GM19372 (cell line): ENCODE measurements at regions not wholly inside any gene's neighbourhood (a gene's known extent, or its start where the extent isn't known, plus 50 kb on each side); places are given as distances from the start of the nearest gene placed in this dataset.

ENCODE experiments used
- ATAC-seq: cut with Tn5 transposase; IDR thresholded peaks from one replicate; pipeline ENCODE4 v1.9.1; 2021; ENCODE audit warnings: mild to moderate bottlenecking, low read depth, moderate library complexity; ENCODE audit not compliant: unreplicated experiment

DNA sequence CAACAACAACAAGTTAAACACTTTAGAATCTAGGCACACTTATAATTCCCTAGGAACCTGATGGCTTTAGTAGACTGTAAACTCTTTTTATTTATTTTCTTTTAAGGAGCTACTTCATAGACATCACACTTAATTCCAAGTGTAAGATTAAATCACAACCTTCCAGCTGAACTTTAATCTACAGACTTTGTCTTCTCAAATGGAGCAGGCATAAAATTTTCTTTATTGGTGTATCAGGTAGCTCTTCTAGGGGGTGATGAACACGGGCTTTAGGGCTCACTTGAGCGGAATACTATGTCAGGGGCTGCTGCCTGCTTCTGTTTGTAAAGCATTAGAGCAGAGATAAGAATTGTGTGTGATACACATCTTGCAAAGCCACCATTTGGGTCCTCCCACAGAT, 525.8 kb upstream of the FAT3 start:
- no peak for ATAC-seq

DNA sequence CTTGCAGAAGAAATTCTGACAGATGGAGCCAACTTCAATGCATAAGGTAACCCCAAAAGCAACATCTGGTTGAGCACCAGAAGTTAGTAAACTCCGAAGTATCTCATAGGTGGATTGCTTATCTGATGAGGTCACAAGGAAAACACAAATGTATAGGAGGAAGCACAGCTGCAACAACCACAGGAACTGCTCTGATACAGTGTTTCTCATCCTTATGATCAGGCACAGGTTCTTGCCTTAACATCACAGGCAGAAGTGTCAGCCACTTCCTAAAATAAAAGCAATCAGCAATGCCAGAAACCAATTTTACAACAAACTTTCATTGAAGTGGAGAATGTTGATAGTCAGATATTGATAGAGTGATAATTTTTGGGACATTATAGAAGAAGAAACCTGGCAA, 530.3 kb upstream of the FAT3 start:
- ATAC-seq, result no peak

DNA sequence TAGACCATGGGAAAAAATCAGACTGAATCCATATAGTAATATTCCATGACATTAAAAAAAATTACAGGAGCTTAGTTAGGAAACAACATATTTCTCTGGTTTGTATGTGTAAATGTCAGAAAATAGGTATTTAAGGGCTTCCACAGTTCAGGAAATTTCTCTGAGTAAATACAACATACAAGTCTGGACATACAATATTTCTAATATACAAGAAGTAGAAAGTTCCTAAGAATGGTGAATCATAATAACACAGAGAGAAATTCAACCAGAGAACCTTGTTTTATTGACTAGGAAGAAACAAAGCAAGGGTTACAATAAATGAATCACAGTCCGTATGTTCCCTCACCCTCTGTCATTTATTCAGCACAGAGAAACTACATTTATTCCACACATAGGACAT, 532.7 kb upstream of the FAT3 start:
- ATAC-seq, result no peak

DNA sequence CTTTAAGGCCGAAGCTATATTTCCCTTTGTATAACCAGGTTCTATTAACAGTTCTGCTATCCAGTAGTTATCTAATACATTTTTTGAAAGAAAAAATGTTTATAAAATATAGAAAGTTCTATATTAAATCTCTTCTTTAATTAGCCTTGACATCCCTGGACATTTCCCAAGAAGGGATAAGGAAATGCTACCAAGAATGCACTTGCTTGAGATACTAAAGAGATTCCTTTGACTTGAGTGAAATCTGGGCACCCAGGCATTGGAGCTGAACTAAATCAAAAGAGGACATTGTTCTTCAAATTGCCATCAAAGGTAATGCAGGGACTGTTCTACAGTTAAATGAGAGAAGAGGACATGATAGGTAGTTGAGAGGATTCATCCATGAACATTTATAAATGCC, 535.9 kb upstream of the FAT3 start:
- ATAC-seq, result no peak

DNA sequence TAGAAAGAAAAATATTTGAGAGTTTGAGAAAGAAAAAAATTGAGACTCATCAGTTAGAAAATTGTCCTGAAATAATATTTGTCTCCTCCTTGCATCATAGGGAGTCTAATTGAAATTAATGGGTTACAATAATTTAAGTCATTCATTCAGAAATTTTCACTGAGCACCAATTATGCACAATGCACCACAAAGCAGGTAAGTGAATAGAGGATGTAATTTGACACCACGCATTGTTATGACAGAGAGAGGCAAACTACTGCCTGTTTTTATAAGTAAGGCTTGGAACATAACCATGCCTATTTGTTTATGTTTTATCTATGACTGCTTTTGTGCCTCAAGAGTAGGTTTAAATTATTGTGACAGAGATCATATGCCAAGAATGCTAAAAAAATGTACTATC, 537.9 kb upstream of the FAT3 start:
- ATAC-seq, result no peak

DNA sequence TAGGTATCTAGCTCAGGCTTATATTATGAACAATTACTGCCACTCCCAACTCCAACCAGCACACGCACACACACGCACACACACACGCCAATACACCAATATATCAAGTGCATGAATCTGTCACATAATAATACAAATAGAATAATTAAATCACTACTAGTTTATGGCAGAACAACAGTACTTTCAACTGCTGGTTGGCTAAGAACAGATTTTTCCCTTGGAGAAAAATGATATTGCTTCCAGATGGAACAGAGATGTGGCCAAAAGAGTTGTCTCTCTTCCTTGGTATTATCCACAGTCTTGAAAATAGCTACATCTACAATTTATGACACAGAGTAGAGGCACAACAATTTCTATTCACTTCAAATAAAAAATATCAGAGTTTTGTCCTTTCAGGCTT, 538.3 kb upstream of the FAT3 start:
- no peak for ATAC-seq

DNA sequence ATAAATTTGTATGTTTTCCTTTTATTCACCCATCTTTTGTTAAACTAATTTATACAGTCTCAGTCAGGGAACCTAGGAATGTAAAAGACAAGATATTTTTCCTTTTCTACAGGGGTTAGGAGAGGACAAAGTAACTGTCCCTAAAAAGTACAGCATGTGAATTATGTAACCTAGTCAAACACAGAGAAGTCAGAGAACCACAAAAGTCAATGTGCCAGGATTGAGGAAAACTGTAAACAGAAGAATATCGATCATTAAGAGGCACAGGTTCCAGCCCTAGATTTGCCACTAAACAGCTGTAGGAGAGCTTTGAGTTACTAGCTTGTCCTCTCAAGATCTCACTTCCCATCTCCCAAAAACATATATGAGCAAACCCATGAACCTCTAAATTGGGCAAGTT, 550.9 kb upstream of the FAT3 start:
- no peak for ATAC-seq

DNA sequence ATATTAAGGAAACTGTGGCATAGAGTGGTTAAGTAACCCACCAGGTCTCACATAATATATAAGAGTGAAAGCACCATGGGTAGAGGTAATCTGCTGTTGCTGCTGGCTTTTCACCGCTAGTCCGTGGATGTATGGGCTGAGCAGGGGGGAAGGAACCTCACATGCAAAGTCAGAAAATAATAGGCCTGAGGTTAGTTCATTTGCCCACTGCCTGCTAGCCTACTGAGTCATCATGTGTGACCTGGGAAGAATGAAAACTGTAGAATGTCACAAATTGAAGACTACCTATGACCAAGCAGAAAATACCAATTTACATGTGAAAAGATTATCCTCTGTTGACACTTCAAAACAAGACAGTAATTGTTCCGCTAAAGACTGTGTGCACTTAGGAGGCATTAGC, 560.1 kb upstream of the FAT3 start:
- ATAC-seq, result no peak

DNA sequence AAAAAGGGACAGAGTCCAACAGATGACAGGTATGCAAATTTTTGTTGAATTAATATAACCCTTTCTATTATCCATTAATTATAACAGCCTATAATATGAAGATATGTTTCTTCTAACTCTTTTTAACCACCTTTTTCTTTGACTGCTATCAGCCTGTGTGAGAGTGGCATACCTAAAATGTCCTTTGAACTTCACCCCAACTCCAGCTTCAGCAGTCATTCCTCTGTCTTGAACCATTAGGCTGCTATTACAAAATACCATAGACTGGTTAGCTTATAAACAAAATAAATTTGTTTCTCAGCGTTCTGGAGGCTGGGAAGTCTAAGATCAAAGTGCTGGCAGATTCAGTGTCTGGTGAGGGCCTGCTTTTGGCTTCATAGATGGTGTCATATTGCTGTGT, 564.6 kb upstream of the FAT3 start:
- ATAC-seq, result no peak

DNA sequence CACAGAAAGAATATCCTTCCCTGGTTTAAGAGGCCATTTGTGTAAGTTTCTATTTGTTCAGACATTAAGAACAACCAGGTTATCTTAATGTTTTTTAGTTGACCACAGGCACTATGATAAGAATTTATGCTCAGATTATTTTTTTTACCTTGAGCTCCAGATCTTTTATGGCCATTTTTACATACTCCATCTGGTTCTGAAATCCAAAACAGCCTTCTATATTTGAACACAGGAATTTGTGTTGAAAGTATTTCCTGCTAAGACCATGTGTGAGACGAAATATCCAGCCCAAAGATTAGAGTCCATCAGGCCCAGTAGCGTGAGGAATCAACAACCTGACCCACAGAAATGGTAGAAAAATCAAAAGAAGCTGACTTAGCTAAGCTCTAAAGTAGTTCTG, 569.9 kb upstream of the FAT3 start:
- ATAC-seq, result no peak

DNA sequence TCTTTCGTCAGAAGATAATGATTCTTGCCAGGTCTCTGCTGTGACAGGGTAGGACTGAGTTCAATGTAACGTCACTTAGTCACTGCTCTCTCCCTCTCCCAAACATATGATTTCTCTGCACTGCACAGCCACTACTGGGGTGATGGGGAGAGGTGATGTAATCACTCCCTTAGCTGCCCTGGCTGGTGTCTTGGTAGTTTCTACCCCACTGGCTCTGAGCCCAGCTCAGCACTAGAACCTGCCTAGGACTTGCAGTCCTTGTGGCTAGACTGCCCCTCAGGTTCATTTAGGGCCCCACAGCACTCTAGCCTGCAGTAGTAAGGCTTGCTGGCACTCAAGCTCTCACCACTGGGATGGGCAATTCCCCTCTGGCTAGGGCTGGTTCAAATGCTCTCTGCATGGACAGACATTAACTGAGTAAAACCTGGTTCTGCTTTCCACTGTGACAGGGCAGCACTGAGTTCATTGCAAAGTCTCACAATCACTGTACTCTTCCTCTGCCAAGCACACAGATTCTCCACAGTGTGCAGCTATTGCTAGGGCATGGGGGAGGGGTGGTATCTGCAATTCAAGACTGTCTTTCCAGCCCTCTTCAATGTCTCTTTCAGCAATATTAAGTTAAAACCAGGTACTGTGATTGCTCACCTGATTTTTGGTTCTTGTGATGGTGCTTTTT, 571.4 kb upstream of the FAT3 start:
- no peak for ATAC-seq

DNA sequence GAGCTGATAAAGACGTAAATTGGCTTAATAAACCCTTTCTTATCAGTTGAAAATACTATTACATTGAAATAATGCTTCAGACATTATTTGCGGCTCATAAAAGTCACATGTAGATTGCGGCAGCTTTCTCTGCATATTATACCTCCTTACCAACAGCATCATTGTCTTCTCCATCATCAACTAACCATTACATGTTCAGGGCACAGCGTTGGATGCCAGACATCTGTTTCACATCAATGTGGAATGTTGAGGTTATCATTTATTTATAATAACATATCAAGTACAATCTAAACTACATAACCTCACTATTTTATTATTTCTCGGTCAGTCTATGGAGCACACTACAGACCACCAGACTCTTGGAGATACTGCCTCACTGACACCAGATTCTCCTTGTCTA, 573.8 kb upstream of the FAT3 start:
- no peak for ATAC-seq

DNA sequence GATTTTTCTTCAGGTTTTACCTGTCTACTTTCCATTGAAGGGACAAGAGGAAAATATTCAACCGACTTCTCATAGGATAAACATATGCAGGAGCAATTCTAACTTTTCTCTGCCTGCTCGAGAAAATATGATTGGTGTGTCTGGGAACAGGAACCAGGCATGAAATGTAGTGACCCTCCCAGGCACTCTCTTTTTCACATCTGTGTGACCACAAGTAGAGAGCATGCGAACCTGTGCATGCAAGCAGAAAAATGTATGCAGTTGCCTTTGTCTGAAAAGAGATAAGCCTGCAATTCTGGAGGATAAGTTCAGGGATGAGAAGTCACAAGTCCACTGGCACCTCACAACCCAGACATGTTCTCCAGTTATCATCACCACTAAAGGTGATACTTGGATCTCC, 583.5 kb upstream of the FAT3 start:
- no peak for ATAC-seq

DNA sequence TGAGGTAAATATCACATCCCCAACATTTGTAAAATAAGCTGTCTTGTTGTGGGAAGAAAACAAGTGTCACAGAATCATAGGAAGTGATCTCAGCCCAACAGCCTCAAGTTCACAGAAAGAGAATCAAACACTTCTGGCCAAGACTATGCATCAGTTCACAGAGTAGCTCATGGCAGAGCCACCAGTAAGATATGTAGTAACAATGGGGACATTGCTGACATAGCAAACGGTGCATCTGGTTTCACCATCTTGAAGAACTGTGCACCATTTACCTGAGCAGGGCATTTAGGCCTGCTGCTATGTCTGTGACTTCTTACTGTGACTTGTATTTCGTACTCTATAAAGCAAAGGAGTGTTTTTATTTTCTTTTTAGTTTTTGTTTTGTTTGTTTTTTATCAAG, 585.3 kb upstream of the FAT3 start:
- no peak for ATAC-seq

DNA sequence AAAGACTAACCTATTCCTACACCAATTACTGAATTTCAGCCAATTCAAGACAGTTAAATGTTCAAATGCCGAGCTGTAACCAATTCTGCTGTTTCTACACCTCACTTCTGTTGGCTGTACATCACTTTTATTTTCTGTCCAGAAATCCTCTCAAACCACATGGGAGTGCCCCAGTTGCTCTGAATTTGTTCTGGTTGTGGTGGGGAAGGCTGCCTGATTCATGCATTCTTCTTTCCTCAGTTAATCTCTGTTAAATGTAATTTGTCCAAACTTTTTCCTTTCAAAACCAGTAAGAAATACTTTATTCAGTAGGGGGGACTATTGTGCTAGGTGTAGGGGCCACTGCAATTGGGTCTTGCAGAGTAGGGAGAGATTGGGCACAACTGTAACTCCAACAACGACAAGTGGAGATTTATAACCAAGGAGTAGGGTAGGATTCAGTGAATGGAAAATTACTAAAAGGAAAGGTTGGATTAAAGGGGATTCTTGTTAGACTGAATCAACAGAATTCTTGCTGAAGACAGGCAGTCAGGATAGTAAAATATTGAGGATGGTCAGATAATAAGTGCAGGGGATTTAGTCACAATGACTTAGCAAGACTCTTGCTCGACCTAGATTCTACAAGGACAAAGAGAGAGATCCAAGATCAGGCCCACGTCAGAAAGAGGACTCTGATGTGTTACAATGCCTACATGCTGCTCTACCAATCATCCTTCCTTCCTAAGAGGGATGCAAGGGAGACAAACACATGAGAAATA, 593.5 kb upstream of the FAT3 start:
- ATAC-seq, result no peak

DNA sequence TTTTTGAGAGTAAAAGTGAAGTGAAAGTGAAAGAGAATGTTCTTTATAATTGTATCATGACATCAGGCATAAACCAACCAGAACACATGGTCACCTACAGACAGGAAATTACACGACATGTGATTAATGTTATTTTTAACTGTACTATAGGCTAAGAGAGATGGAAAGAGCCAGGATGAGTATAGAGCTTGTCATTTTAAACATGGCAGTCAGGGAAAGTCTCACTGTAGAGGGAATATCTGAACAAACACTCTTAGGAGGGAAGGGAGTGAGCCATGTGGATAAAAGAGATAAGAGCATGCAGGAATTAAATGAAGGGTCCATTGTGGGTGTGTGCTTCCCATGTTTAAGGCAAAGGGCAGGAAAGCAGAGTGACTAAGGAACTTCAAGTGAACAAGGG, 599.1 kb upstream of the FAT3 start:
- ATAC-seq, result no peak

DNA sequence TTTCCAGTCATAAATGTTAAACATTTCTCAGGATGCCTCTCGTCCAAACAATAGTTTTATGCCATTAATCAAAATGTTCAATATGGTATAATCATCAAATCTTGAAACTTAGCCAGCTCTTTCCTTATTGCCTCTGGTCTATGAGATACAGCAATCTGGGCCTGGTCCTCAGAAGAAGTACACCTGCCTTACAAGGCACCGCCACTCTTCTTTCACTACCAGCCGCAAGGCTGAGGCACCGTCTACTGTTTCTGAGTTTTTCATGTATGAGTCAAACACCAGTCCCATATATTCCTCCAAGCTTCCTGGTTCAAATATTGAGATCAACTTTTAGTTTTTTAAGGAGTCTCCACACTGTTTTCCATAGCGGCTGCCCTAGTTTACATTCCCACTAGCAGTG, 600.6 kb upstream of the FAT3 start:
- ATAC-seq, result no peak

DNA sequence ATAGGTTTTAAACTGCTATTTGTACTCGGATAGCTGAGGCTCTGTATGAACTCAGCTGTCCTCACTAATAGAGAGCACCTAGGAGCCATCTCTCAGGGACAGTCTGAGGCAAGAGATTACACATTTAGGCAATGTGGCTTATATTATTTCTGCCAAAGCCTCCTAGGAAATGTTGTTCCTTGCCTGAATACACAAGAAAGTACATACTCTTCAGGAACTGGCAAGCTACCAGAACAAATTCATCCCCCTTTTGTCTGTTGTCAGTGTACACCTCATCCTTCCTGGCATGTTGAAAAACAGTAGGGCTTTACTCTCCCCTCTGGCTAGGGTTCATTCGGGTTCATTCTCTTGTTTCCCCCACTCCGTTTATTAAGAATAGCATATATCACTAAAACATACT, 615.9 kb upstream of the FAT3 start:
- ATAC-seq, result no peak

DNA sequence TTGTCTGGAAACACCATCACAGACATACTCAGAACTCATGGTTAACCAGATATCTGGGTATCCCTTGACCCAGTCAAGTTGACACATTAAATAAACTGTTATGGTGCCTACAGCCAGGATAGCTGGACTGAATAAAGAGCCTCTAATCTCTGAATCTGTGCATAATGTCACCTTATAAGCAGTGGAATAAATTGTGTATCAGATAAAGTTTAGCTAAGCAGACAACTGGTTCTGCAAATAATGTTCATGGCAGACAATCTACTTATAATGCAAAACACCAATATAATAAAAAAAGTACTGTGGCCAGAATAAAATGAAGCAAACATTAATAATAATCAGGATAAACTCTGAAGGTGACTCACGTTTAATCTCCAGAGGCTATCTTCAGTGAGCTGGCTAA, 628.5 kb upstream of the FAT3 start:
- ATAC-seq, result no peak

DNA sequence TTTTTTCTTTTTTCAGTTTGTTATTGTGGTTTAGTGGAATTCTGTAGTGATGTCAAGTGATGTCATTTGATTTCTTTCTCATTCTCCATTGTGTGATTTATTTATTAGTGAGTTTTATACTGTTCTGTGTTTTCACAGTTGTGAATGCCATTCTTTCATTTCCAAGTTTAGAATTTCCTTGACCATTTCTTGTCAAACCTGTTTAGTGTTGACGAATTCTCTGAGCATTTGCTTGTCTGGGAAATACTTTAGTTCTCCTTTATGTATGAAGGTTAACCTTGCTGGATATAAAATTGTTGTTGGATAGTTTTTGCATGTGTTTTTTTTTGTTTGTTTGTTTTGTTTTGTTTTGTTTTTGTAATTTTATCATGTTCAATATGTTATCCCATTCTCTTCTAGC, 633.6 kb upstream of the FAT3 start:
- ATAC-seq, result no peak

DNA sequence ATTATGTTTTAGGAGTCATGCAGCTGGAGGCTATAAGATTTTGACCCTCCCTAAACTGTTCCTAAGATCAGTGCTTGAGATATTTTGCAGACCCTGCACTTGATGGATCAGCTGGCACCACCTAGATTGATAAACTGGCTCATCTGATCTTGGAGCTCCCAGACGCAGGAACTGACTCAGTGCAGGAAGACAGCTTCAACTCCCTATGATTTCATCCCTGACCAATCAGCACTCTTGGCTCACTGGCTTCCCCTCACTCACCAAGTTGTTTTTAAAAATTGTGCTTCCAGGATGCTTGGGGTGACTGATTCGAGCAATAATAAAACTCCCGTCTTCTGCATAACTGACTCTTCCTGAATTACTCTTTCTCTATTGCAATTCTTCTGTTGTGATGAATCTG, 637.5 kb upstream of the FAT3 start:
- no peak for ATAC-seq

DNA sequence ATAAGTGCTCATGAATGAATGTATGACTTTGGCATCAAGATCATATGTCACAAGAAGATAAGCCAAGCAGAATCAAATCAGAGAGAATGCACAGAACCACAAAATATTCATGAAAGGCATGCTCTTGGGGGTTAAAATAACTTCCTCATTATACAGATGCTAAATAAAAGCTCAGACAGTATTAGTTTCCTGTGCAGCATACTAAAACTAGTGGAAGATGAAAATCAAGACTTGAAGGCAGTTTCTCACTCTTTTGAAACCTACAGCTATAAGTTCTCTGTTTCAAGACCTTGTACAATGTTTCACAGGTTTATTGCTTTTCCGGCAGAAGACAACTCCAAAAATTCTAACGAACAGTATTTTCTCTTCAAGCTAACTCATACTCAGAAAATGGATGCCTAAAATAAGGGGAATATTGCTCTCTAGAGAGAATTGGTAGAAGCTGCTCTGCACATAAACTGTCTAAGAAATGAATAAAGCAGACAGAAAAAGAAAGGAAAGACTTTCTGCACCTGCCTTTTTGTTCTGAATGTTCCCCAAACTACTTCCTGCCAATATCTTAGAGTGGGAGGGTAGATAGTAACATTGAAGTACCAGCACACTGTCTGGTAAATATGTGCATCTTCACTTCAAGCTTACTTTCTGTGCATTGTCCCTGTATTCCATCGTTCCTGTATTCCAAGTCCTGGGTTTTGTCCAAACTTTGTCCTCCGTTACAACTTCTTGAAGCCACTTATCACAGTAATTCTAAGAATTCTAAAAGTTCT, 639.4 kb upstream of the FAT3 start:
- ATAC-seq, result no peak
